ENCODE measurements at regions not wholly inside any gene's neighbourhood (a gene's known extent, or its start where the extent isn't known, plus 50 kb on each side); places are given as distances from the start of the nearest gene placed in this dataset.

DNA sequence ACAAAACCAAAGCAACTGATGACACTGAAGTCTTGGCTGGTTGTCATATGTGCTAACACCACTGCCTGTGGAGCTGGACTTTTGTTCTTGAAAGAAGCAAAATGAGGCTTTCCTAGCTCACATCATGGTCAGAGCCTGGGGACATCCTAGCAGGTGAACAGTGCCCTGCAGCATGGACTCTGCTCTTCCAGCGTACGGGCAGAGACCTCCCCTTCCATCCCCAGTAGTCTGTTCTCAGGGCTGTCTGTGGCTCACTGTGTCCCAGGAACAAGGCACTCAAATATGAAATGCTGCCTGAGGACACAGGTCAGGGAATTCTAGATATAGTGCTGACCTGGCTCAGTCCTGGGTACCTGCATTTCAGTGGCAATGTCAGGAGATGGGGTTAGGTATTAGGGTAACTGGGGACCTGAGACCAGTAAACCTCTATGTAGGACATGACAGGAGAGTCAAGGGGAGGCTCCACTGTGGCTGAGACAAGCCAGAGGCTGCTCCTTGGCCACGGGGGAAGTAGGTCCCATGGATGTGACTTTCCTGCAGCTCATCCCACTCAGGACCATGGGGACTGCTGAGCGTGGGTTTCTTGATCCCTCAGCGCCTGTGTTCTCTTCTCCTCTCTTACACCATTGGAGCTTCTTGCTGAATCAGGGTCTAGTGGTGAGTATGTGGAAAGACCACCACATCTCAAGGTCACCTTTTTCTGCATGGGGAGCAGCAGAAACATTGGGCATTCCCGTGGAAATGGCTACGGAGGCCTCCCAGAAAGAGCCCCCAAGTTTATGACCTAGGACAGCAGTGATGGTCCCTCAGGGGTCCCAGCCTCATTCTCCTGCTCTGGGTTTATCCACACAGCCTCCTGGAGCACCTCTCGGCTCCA, 80.1 kb downstream of the ZNF280B start:
- TF ChIP-seq CTCF (IDR thresholded peaks at IDR 0.05; ENCODE audit: insufficient read depth, low read length, poor library complexity, severe bottlenecking) (no peak), EZH2phosphoT487 (conservative IDR thresholded peaks at IDR 0.05; ENCODE audit: low read length) (no peak)
